ENCODE measurements at regions not wholly inside any gene's neighbourhood (a gene's known extent, or its start where the extent isn't known, plus 50 kb on each side); places are given as distances from the start of the nearest gene placed in this dataset.

DNA sequence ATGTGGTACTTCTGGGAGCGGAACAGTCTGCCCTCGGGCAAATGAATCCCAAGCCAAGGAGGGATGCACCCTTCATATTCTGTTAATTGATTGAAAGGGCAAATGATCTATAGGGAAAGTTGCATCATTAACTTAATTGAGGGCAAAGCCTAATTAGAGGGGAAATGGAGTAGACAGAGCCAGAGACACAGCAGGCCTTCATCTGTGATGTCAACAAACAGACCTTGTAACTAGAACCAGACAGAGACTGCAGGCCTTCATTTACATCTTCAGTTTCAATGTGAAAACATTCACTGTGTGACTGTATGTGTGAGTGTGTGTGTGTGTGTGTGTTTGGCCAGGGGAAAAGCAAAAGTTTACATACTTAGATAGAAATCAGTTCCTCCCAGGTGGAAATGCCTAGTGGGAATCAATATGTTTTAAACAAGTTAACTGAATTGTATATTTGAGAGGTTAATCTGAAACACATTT is 126.4 kb downstream of the SPRY2 start:
- ATAC-seq, result peak; percentile 77
- Mint-ChIP-seq H3K9me3 (peaks cover 5% of the 10 kb centered on the region), H3K4me3 (no peak overlapping the region), H3K27ac (peak overlapping the region; percentile 98), H3K27me3 (ENCODE audit: low read depth) (no peaks in the 10 kb centered on the region), H3K36me3 (no peaks in the 10 kb centered on the region), H3K4me1 (peaks cover 42% of the 10 kb centered on the region)
- ChIA-PET CTCF (no interaction called here), POLR2A (no interaction called here)
- TF ChIP-seq RORB (CRISPR knock-in tag; IDR thresholded peaks at IDR 0.05) (no peak), RELA (CRISPR knock-in tag; IDR thresholded peaks at IDR 0.05; ENCODE audit: borderline replicate concordance) (no peak), IRF1 (CRISPR knock-in tag; IDR thresholded peaks at IDR 0.05) (no peak), SP1 (CRISPR knock-in tag; conservative IDR thresholded peaks at IDR 0.05) (no peak), ATF3 (CRISPR knock-in tag; conservative IDR thresholded peaks at IDR 0.05) (no peak), TCF7 (CRISPR knock-in tag; IDR thresholded peaks at IDR 0.05; ENCODE audit: low read depth) (no peak), GTF2I (CRISPR knock-in tag; conservative IDR thresholded peaks at IDR 0.05) (no peak), TEAD1 (CRISPR knock-in tag; IDR thresholded peaks at IDR 0.05) (peak; percentile 31; the same call in 1 of the 2 replicates), SMAD4 (CRISPR knock-in tag; IDR thresholded peaks at IDR 0.05) (no peak)
- TF ChIP-seq, protein P1, sequence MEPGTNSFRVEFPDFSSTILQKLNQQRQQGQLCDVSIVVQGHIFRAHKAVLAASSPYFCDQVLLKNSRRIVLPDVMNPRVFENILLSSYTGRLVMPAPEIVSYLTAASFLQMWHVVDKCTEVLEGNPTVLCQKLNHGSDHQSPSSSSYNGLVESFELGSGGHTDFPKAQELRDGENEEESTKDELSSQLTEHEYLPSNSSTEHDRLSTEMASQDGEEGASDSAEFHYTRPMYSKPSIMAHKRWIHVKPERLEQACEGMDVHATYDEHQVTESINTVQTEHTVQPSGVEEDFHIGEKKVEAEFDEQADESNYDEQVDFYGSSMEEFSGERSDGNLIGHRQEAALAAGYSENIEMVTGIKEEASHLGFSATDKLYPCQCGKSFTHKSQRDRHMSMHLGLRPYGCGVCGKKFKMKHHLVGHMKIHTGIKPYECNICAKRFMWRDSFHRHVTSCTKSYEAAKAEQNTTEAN (CRISPR knock-in tag; IDR thresholded peaks at IDR 0.05), result no peak
- TF ChIP-seq, protein P2, sequence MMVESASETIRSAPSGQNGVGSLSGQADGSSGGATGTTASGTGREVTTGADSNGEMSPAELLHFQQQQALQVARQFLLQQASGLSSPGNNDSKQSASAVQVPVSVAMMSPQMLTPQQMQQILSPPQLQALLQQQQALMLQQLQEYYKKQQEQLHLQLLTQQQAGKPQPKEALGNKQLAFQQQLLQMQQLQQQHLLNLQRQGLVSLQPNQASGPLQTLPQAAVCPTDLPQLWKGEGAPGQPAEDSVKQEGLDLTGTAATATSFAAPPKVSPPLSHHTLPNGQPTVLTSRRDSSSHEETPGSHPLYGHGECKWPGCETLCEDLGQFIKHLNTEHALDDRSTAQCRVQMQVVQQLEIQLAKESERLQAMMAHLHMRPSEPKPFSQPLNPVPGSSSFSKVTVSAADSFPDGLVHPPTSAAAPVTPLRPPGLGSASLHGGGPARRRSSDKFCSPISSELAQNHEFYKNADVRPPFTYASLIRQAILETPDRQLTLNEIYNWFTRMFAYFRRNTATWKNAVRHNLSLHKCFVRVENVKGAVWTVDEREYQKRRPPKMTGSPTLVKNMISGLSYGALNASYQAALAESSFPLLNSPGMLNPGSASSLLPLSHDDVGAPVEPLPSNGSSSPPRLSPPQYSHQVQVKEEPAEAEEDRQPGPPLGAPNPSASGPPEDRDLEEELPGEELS (CRISPR knock-in tag; IDR thresholded peaks at IDR 0.05), result peak; percentile 13; the same call in 1 of the 2 replicates
- no peak for DNase-seq (ENCODE audit: low spot score)

- Mint-ChIP-seq H3K27me3 (ENCODE audit: low read depth) (no peaks in the 10 kb centered on the region), H3K4me1 (peaks cover 44% of the 10 kb centered on the region), H3K4me3 (no peak overlapping the region), H3K9me3 (no peaks in the 10 kb centered on the region), H3K36me3 (no peaks in the 10 kb centered on the region), H3K27ac (peak overlapping the region; percentile 98)
- ChIA-PET CTCF (no interaction called here), POLR2A (no interaction called here)
- ATAC-seq (no peak), DNase-seq (ENCODE audit: low spot score) (no peak)
- TF ChIP-seq ATF3 (CRISPR knock-in tag; conservative IDR thresholded peaks at IDR 0.05) (no peak), ATF1 (CRISPR knock-in tag; IDR thresholded peaks at IDR 0.05) (no peak), HMGA2 (CRISPR knock-in tag; IDR thresholded peaks at IDR 0.05) (no peak), OVOL2 (CRISPR knock-in tag; IDR thresholded peaks at IDR 0.05; ENCODE audit: borderline replicate concordance) (no peak), ZBTB21 (CRISPR knock-in tag; IDR thresholded peaks at IDR 0.05; ENCODE audit: borderline replicate concordance) (no peak), SMAD3 (CRISPR knock-in tag; IDR thresholded peaks at IDR 0.05; ENCODE audit: borderline replicate concordance) (no peak), CTCF (IDR thresholded peaks at IDR 0.05) (no peak), ZNF317 (CRISPR knock-in tag; IDR thresholded peaks at IDR 0.05; ENCODE audit: borderline replicate concordance, low read depth) (no peak), USF1 (CRISPR knock-in tag; IDR thresholded peaks at IDR 0.05) (no peak), SP1 (CRISPR knock-in tag; conservative IDR thresholded peaks at IDR 0.05) (no peak)
- TF ChIP-seq, protein P2 (CRISPR knock-in tag; IDR thresholded peaks at IDR 0.05), result no peak
- TF ChIP-seq, protein P3, sequence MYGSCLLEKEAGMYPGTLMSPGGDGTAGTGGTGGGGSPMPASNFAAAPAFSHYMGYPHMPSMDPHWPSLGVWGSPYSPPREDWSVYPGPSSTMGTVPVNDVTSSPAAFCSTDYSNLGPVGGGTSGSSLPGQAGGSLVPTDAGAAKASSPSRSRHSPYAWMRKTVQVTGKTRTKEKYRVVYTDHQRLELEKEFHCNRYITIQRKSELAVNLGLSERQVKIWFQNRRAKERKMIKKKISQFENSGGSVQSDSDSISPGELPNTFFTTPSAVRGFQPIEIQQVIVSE (CRISPR knock-in tag; IDR thresholded peaks at IDR 0.05; ENCODE audit: borderline replicate concordance), result no peak
- TF ChIP-seq, protein P4, sequence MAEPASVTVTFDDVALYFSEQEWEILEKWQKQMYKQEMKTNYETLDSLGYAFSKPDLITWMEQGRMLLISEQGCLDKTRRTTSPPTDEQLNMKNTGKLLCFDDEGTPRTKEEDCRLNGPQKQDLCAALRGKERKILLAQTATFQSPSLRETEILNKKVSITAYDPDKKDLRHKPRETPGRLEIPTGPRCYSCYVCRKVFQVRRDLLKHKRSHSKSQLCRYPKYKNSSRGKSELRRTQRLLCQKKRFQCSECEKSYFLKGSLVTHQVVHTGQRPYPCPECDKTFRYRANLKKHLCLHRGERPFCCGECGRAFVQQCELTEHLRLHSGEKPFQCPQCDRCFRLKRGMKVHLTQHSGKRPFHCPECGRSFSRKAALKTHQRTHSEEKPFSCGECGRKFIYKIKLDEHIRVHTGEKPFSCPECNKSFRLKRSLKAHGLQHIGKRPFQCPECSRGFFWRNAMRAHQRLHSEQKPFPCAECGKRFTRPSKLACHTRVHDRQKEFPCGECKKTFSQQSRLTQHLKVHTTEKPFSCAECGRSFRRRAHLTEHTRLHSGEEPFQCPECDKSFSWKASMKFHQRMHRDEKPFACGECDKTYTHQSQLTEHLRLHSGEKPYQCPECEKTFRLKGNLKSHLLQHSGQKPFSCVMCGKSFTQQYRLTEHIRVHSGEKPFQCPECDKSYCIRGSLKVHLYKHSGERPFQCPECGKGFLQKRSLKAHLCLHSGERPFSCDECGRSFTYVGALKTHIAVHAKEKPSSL (CRISPR knock-in tag; conservative IDR thresholded peaks at IDR 0.05), result no peak
Observed at GRCh38 chr13:80214050-80214449, 126.9 kb downstream of the SPRY2 start.
